GM12878 (cell line): ENCODE measurements at regions not wholly inside any gene's neighbourhood (a gene's known extent, or its start where the extent isn't known, plus 50 kb on each side); places are given as distances from the start of the nearest gene placed in this dataset.

Experiments used
- ATAC-seq: fragments of 200-7000 bp; cut with Tn5 transposase; 3 replicates; pipeline ENCODE4 v1.9.1; 2020; ENCODE audit warnings: mild to moderate bottlenecking, moderate library complexity
- BruUV-seq: library from RNA; stranded (reverse); fragments of 400-500 nt; replicated peaks from 2 replicates; lab custom pipeline; 2021; lab: Mats Ljungman, UMichigan
- CTCF ChIA-PET: fragments of 300-600 bp; sonication (Branson Sonifier 250); formaldehyde crosslinking; extraction: SDS; loops from one replicate; lab custom pipeline; 2021; ENCODE audit warnings: inconsistent platforms; lab: Yijun Ruan, JAX
- POLR2A ChIA-PET: fragments of 350-600 bp; formaldehyde crosslinking; extraction: SDS; loops from one replicate; lab custom pipeline; 2021; ENCODE audit warnings: inconsistent platforms; lab: Charles Lee
- RAD21 ChIA-PET: fragments of 300-600 bp; sonication (Branson Sonifier 250); formaldehyde crosslinking; loops from one replicate; lab custom pipeline; 2023; ENCODE audit warnings: antibody characterized with exemption; ENCODE audit not compliant: unreplicated experiment; lab: Charles Lee
- SMC1A ChIA-PET: fragments of 300-600 bp; sonication (Branson Sonifier 250); formaldehyde crosslinking; loops from one replicate; lab custom pipeline; 2023; ENCODE audit not compliant: unreplicated experiment, uncharacterized antibody; lab: Charles Lee
- DNase-seq: peaks from one replicate; pipeline ENCODE4 v3.0.0-alpha.2; 2011; ENCODE audit warnings: low read depth, low spot score
- FAIRE-seq: peaks from 3 replicates; lab custom pipeline; 2011; peaks lifted over from hg19 to GRCh38; lab: Jason Lieb, UNC
- H2AFZ ChIP-seq: 2 replicates; pipeline ENCODE4 v1.6.0; 2011; ENCODE audit warnings: low read depth, low read length, control low read depth; ENCODE audit not compliant: control insufficient read depth
- H3K27ac ChIP-seq: 2 replicates; pipeline ENCODE4 v1.5.1; 2011; ENCODE audit warnings: control low read depth; ENCODE audit not compliant: control insufficient read depth, insufficient read depth
- H3K27me3 ChIP-seq, 2 experiments: replicated peaks in 1 of 2; 2 replicates each; pipeline versions ENCODE4 v1.6.0 to v1.6.1; 2011; ENCODE audit warnings: low read length in 1 of 2; ENCODE audit not compliant: control insufficient read depth in 2 of 2, insufficient read depth in 2 of 2
- H3K36me3 ChIP-seq, 2 experiments: 2 replicates each; pipeline ENCODE4 v1.5.1; 2011; ENCODE audit warnings: low read length in 1 of 2; ENCODE audit not compliant: control insufficient read depth in 2 of 2, insufficient read depth in 2 of 2
- H3K4me1 ChIP-seq: 2 replicates; pipeline ENCODE4 v1.6.1; 2011; ENCODE audit warnings: mild to moderate bottlenecking, low read length, moderate library complexity, mixed read lengths; ENCODE audit not compliant: control insufficient read depth, insufficient read depth
- H3K4me2 ChIP-seq: 2 replicates; pipeline ENCODE4 v1.6.0; 2011; ENCODE audit warnings: control low read depth; ENCODE audit not compliant: control insufficient read depth, insufficient read depth
- H3K4me3 ChIP-seq: fragments of 200-600 bp; sonication (generic); 2 replicates; pipeline ENCODE4 v1.5.1; 2016
- H3K79me2 ChIP-seq: 2 replicates; pipeline ENCODE4 v1.6.0; 2011; ENCODE audit warnings: low read length; ENCODE audit not compliant: control insufficient read depth, insufficient read depth
- H3K9ac ChIP-seq: 2 replicates; pipeline ENCODE4 v1.8.0; 2011; ENCODE audit warnings: low read length, control low read depth, mixed read lengths; ENCODE audit not compliant: control insufficient read depth, insufficient read depth
- H3K9me3 ChIP-seq: replicated peaks from 3 replicates; pipeline ENCODE4 v1.5.1; 2011; ENCODE audit warnings: mild to moderate bottlenecking, low read length; ENCODE audit not compliant: control insufficient read depth, insufficient read depth
- H4K20me1 ChIP-seq: 2 replicates; pipeline ENCODE4 v1.6.0; 2011; ENCODE audit not compliant: control insufficient read depth, insufficient read depth
- BCLAF1 ChIP-seq: fragments of 450-650 bp; IDR thresholded peaks from 2 replicates; pipeline ENCODE4 v1.6.1; 2017; ENCODE audit warnings: antibody characterized with exemption, mild to moderate bottlenecking, moderate library complexity
- BHLHE40 ChIP-seq, 2 experiments: fragments of 450-650 bp in 1 of 2; IDR thresholded peaks; 2 replicates each; pipeline ENCODE4 v1.6.1; 2011 to 2017; ENCODE audit warnings: low read depth in 2 of 2, borderline replicate concordance in 1 of 2, improper control_type of control experiment in 1 of 2, low read length in 1 of 2, mild to moderate bottlenecking in 1 of 2
- BMI1 ChIP-seq: fragments of 450-650 bp; IDR thresholded peaks from 2 replicates; pipeline ENCODE4 v1.6.1; 2016; ENCODE audit warnings: mild to moderate bottlenecking, moderate library complexity, borderline replicate concordance
- BRCA1 ChIP-seq: IDR thresholded peaks from 2 replicates; pipeline ENCODE4 v1.6.1; 2011; ENCODE audit warnings: low read depth, low read length, improper control_type of control experiment
- CHD4 ChIP-seq: fragments of 200-600 bp; sonication (generic); IDR thresholded peaks from 2 replicates; pipeline ENCODE4 v1.6.1; 2016; ENCODE audit warnings: mild to moderate bottlenecking
- CTCF ChIP-seq, 3 experiments: IDR thresholded peaks in 2 of 3; conservative IDR thresholded peaks in 1 of 3; 2 replicates each; pipeline ENCODE4 v1.5.1; 2011; ENCODE audit warnings: low read depth in 3 of 3, low read length in 3 of 3, mild to moderate bottlenecking in 3 of 3, control low read depth in 2 of 3, moderate library complexity in 2 of 3, inconsistent platforms in 1 of 3, mixed read lengths in 1 of 3; ENCODE audit not compliant: control insufficient read depth in 2 of 3, insufficient read depth in 1 of 3; ENCODE audit errors: extremely low read depth in 1 of 3
- E4F1 ChIP-seq: fragments of 450-650 bp; IDR thresholded peaks from 2 replicates; pipeline ENCODE4 v1.6.1; 2018; ENCODE audit warnings: borderline replicate concordance, mild to moderate bottlenecking; ENCODE audit not compliant: partially characterized antibody
- GATAD2B ChIP-seq: fragments of 450-650 bp; conservative IDR thresholded peaks from 2 replicates; pipeline ENCODE4 v1.6.1; 2017; ENCODE audit warnings: low read depth, mild to moderate bottlenecking, moderate library complexity
- MAX ChIP-seq: IDR thresholded peaks from 2 replicates; pipeline ENCODE4 v1.6.1; 2012; ENCODE audit warnings: low read depth, low read length, improper control_type of control experiment
- NR2C2 ChIP-seq: IDR thresholded peaks from 2 replicates; pipeline ENCODE4 v1.6.1; 2011; ENCODE audit warnings: borderline replicate concordance, low read depth; ENCODE audit not compliant: control insufficient read depth, insufficient read length
- POLR2AphosphoS5 ChIP-seq: IDR thresholded peaks from 2 replicates; pipeline ENCODE4 v1.6.1; 2011; ENCODE audit warnings: mild to moderate bottlenecking, low read length, inconsistent platforms
- RB1 ChIP-seq: fragments of 450-650 bp; formaldehyde crosslinking; IDR thresholded peaks from 2 replicates; pipeline ENCODE4 v1.6.1; 2017; ENCODE audit warnings: mild to moderate bottlenecking, borderline replicate concordance
- SREBF1 ChIP-seq: IDR thresholded peaks from 2 replicates; pipeline ENCODE4 v1.6.1; 2012; ENCODE audit warnings: mild to moderate bottlenecking, low read length
- STAT1 ChIP-seq: fragments of 450-650 bp; conservative IDR thresholded peaks from 2 replicates; pipeline ENCODE4 v1.6.1; 2014; ENCODE audit warnings: antibody characterized with exemption, mild to moderate bottlenecking
- TARDBP ChIP-seq: IDR thresholded peaks from 2 replicates; pipeline ENCODE4 v1.6.1; 2016; ENCODE audit warnings: borderline replicate concordance
- WGBS: methylation state at CpG from one replicate; pipeline ENCODE4 v1.1.6; 2016; ENCODE audit warnings: low lambda C conversion rate; ENCODE audit not compliant: insufficient replicate concordance, insufficient coverage; ENCODE audit errors: missing lambda C conversion rate; 5-methylcytosine and 5-hydroxymethylcytosine counted together
- in situ Hi-C: fragments of 300-500 bp; cut with MboI; formaldehyde crosslinking; loops from 9 replicates; pipeline ENCODE4 v1.14.3; 2018; ENCODE audit warnings: mixed read lengths
- intact Hi-C: fragments of 100-400 bp; cut with micrococcal nuclease; formaldehyde crosslinking; loops from one replicate; pipeline ENCODE4 v1.14.2; 2022; ENCODE audit not compliant: unreplicated experiment

- FAIRE-seq (no peak), ATAC-seq (no peak), DNase-seq (no peak)
- Histone ChIP-seq H3K9ac (no peak overlapping the region), H3K27me3 (peaks cover 0 to 2% of the 10 kb centered on the region in 2 experiments; a peak in 2 of 4 replicates), H3K4me1 (no peaks in the 10 kb centered on the region), H3K27ac (no peak overlapping the region), H3K4me2 (no peak overlapping the region), H3K4me3 (no peak overlapping the region), H3K79me2 (no peaks in the 10 kb centered on the region), H2AFZ (no peak overlapping the region), H3K36me3 (no peaks in the 10 kb centered on the region), H3K9me3 (no peaks in the 10 kb centered on the region), H4K20me1 (no peaks in the 10 kb centered on the region)
- ChIA-PET POLR2A (no interaction called here), RAD21 (no interaction called here), CTCF (no interaction called here), SMC1A (no interaction called here)
- BruUV-seq, result no TSS peak
- WGBS, result 20% methylated on average over 2 of the region's 2 CpGs
- in situ Hi-C loops, result no loop called here
- intact Hi-C loops, result no loop called here
- TF ChIP-seq BHLHE40 (IDR thresholded peaks at IDR 0.05; ENCODE audit: borderline replicate concordance in 1 of 2, low read depth in 2 of 2, low read length in 1 of 2), result no peak
- no peak for TF ChIP-seq E4F1
- no peak for TF ChIP-seq STAT1
- TF ChIP-seq NR2C2, result no peak
- TF ChIP-seq SREBF1, result no peak
- no peak for TF ChIP-seq MAX
- TF ChIP-seq BCLAF1, result no peak
- TF ChIP-seq TARDBP, result no peak
- no peak for TF ChIP-seq POLR2AphosphoS5
- no peak for TF ChIP-seq BMI1
- TF ChIP-seq CTCF (IDR thresholded peaks at IDR 0.05 in 2 of 3, conservative IDR thresholded peaks at IDR 0.05 in 1 of 3; ENCODE audit: control insufficient read depth in 2 of 3, extremely low read depth in 1 of 3, insufficient read depth in 1 of 3, low read depth in 3 of 3, low read length in 3 of 3), result no peak
- no peak for TF ChIP-seq CHD4
- TF ChIP-seq GATAD2B, result no peak
- no peak for TF ChIP-seq BRCA1
- no peak for TF ChIP-seq RB1
Observed at GRCh38 chr10:91726355-91726754, 71.9 kb upstream of the TNKS2 start.
